K562 (cell line): ENCODE measurements at regions not wholly inside any gene's neighbourhood (a gene's known extent, or its start where the extent isn't known, plus 50 kb on each side); places are given as distances from the start of the nearest gene placed in this dataset.
A peak's percentile ranks its signal among the peaks of the same experiment; 100 is the strongest.

ENCODE experiments used
- ATAC-seq: fragments of 200-7000 bp; cut with Tn5 transposase; 3 replicates; pipeline ENCODE4 v1.9.1; 2020; ENCODE audit warnings: moderate library complexity
- BruUV-seq: library from RNA; stranded (reverse); fragments of 400-500 nt; replicated peaks from 2 replicates; lab custom pipeline; 2021; lab: Mats Ljungman, UMichigan
- CTCF ChIA-PET: fragments of 300-600 bp; formaldehyde crosslinking; extraction: SDS; loops from one replicate; lab custom pipeline; 2021; ENCODE audit warnings: low intra/inter-chr PET ratio; lab: Yijun Ruan, JAX
- POLR2A ChIA-PET: fragments of 300-600, 350-650 bp; sonication (Branson Sonifier 250); formaldehyde crosslinking; extraction: SDS; loops from one replicate; lab custom pipeline; 2021; ENCODE audit warnings: antibody characterized with exemption, inconsistent platforms; lab: Yijun Ruan, JAX
- DNase-seq, 4 experiments: peaks; one replicate each; pipeline versions ENCODE4 v3.0.0 to v3.0.0-alpha.2; 2011 to 2018; ENCODE audit warnings: low spot score in 3 of 4, mixed read lengths in 3 of 4; ENCODE audit errors: extremely low read depth in 1 of 4
- FAIRE-seq: peaks from 2 replicates; lab custom pipeline; 2011; peaks lifted over from hg19 to GRCh38; lab: Jason Lieb, UNC
- H2AFZ ChIP-seq: 2 replicates; pipeline ENCODE4 v1.6.0; 2011; ENCODE audit warnings: low read depth, low read length, control low read depth, inconsistent platforms
- H3K27ac ChIP-seq: fragments of 200-600 bp; 3 replicates; pipeline ENCODE4 v1.8.0; 2011; ENCODE audit warnings: low read depth, mild to moderate bottlenecking, control low read depth, inconsistent platforms, low read length, moderate library complexity, mixed read lengths; ENCODE audit errors: extremely low read depth
- H3K27me3 ChIP-seq, 2 experiments: fragments of 300-600 bp in 1 of 2; 2 replicates in 1 of 2; 3 replicates in 1 of 2; pipeline versions ENCODE4 v1.6.0 to v1.8.0; 2011; ENCODE audit warnings: inconsistent platforms in 2 of 2, low read length in 2 of 2, mild to moderate bottlenecking in 1 of 2, mixed read lengths in 1 of 2, moderate library complexity in 1 of 2; ENCODE audit not compliant: control insufficient read depth in 2 of 2, insufficient read depth in 2 of 2
- H3K36me3 ChIP-seq: fragments of 300-600 bp; 3 replicates; pipeline ENCODE4 v1.8.0; 2011; ENCODE audit warnings: mild to moderate bottlenecking, low read length, inconsistent platforms; ENCODE audit not compliant: control insufficient read depth, insufficient read depth
- H3K4me1 ChIP-seq, 2 experiments: fragments of 200-600 bp in 1 of 2; replicated peaks in 1 of 2; 2 replicates in 1 of 2; 3 replicates in 1 of 2; pipeline versions ENCODE4 v1.5.1 to v1.8.0; 2011; ENCODE audit warnings: inconsistent platforms in 2 of 2, low read length in 2 of 2, mild to moderate bottlenecking in 1 of 2, mixed read lengths in 1 of 2, moderate library complexity in 1 of 2; ENCODE audit not compliant: control insufficient read depth in 2 of 2, insufficient read depth in 2 of 2
- H3K4me2 ChIP-seq: 2 replicates; pipeline ENCODE4 v1.6.1; 2011; ENCODE audit warnings: low read length, control low read depth, inconsistent platforms, mixed read lengths; ENCODE audit not compliant: insufficient read depth
- H3K4me3 ChIP-seq: fragments of 200-600 bp; sonication (generic), shearing (Covaris generic); 2 replicates; pipeline ENCODE4 v1.5.1; 2016; ENCODE audit warnings: control low read depth, inconsistent platforms
- H3K79me2 ChIP-seq: fragments of 200-600 bp; 3 replicates; pipeline ENCODE4 v1.8.0; 2011; ENCODE audit warnings: low read length, inconsistent platforms; ENCODE audit not compliant: control insufficient read depth, insufficient read depth
- H3K9ac ChIP-seq, 2 experiments: 2 replicates each; pipeline versions ENCODE4 v1.6.0 to v1.6.1; 2011; ENCODE audit warnings: low read depth in 2 of 2, low read length in 2 of 2, control low read depth in 1 of 2, inconsistent platforms in 1 of 2, mild to moderate bottlenecking in 1 of 2, mixed read lengths in 1 of 2; ENCODE audit not compliant: insufficient read depth in 1 of 2
- H3K9me1 ChIP-seq: one replicate; pipeline ENCODE4 v1.6.0; 2011; ENCODE audit warnings: inconsistent platforms, mild to moderate bottlenecking, low read length, moderate library complexity; ENCODE audit not compliant: control insufficient read depth, insufficient read depth
- H3K9me3 ChIP-seq: replicated peaks from 2 replicates; pipeline ENCODE4 v1.5.1; 2011; ENCODE audit warnings: low read depth, low read length, inconsistent platforms; ENCODE audit not compliant: control insufficient read depth, insufficient read depth
- H4K20me1 ChIP-seq: replicated peaks from 2 replicates; pipeline ENCODE4 v1.6.1; 2011; ENCODE audit warnings: low read length, inconsistent platforms, mixed read lengths; ENCODE audit not compliant: control insufficient read depth, insufficient read depth
- BCOR ChIP-seq: fragments of 450-650 bp; IDR thresholded peaks from 2 replicates; pipeline ENCODE4 v1.6.1; 2016
- C11orf30 ChIP-seq: fragments of 450-650 bp; IDR thresholded peaks from 2 replicates; pipeline ENCODE4 v1.6.1; 2016; ENCODE audit warnings: low read depth, mild to moderate bottlenecking
- HNRNPK ChIP-seq: fragments of 200-400 bp; formaldehyde crosslinking; IDR thresholded peaks from one replicate; pipeline ENCODE4 v1.6.1; 2018; ENCODE audit warnings: mild to moderate bottlenecking, low read depth, low read length; ENCODE audit not compliant: poor library complexity, severe bottlenecking
- MAFF ChIP-seq: IDR thresholded peaks from 2 replicates; pipeline ENCODE4 v1.6.1; 2012; ENCODE audit warnings: low read length, improper control_type of control experiment
- MAFG ChIP-seq: fragments of 450-650 bp; conservative IDR thresholded peaks from 2 replicates; pipeline ENCODE4 v1.6.1; 2016; ENCODE audit warnings: missing genetic modification characterization, missing compliant biosample characterization
- MAFK ChIP-seq: IDR thresholded peaks from 2 replicates; pipeline ENCODE4 v1.6.1; 2011; ENCODE audit warnings: low read length, improper control_type of control experiment
- NFXL1 ChIP-seq: fragments of 450-650 bp; formaldehyde crosslinking; IDR thresholded peaks from 2 replicates; pipeline ENCODE4 v1.4.0; 2021; ENCODE audit warnings: mild to moderate bottlenecking
- RUNX1 ChIP-seq: sonication (generic); IDR thresholded peaks from 2 replicates; pipeline ENCODE4 v1.6.1; 2016; ENCODE audit warnings: antibody characterized with exemption, low read depth
- ZNF133 ChIP-seq: fragments of 250-450 bp; sonication (Bioruptor Pico); IDR thresholded peaks from 2 replicates; pipeline ENCODE4 v1.4.0; 2020; ENCODE audit warnings: mild to moderate bottlenecking
- ZNF184 ChIP-seq: sonication (generic); formaldehyde crosslinking; IDR thresholded peaks from 2 replicates; pipeline ENCODE4 v1.5.0; 2020; ENCODE audit warnings: missing genetic modification reagents
- ZNF316 ChIP-seq: fragments of 450-650 bp; IDR thresholded peaks from 2 replicates; pipeline ENCODE4 v1.6.1; 2016
- WGBS: fragments of 100-300 bp; shearing (Covaris generic); methylation state at CpG from one replicate; pipeline ENCODE4 v1.1.6; 2016; ENCODE audit warnings: low coverage, mixed read lengths; ENCODE audit not compliant: insufficient coverage; ENCODE audit errors: missing lambda C conversion rate; 5-methylcytosine and 5-hydroxymethylcytosine counted together
- in situ Hi-C: fragments of 300-500 bp; cut with MboI; formaldehyde crosslinking; loops from 4 replicates; pipeline ENCODE4 v1.15.0; 2018; ENCODE audit warnings: inconsistent platforms, mixed read lengths
- intact Hi-C: fragments of 100-400 bp; cut with micrococcal nuclease; formaldehyde crosslinking; loops from 2 replicates; pipeline ENCODE4 v1.14.2; 2022
- TF ChIP-seq, protein P1 (sequence below): fragments of 250-450 bp; sonication (Bioruptor Pico); IDR thresholded peaks from 2 replicates; pipeline ENCODE4 v1.5.0; 2022; ENCODE audit warnings: mild to moderate bottlenecking

GRCh38 chr12:73307260-73307659, 1035.1 kb downstream of the TRHDE start:
- in situ Hi-C loops = no loop called here

More at GRCh38 chr12:73307260-73307659, 1035.1 kb downstream of the TRHDE start:
- no peaks in the 10 kb centered on the region for H3K79me2 ChIP-seq
- no peaks in the 10 kb centered on the region for H3K4me1 ChIP-seq
- no peaks in the 10 kb centered on the region for H3K27me3 ChIP-seq
- FAIRE-seq (no peak), ATAC-seq (no peak), DNase-seq (no peak)
- no peak overlapping the region for H3K4me2 ChIP-seq
- H3K27ac ChIP-seq = no peak overlapping the region
- no peak overlapping the region for H2AFZ ChIP-seq
- WGBS = 0% methylated on average over 2 of the region's 2 CpGs
- intact Hi-C loops = no loop called here
- POLR2A ChIA-PET = no interaction called here
- H3K9me1 ChIP-seq = no peaks in the 10 kb centered on the region
- TF ChIP-seq BCOR = no peak
- peak; percentile 36; the same call in 1 of the 2 replicates for TF ChIP-seq C11orf30
- TF ChIP-seq NFXL1 (CRISPR knock-in tag) = no peak
- no peak for TF ChIP-seq ZNF133 (CRISPR knock-in tag)
- TF ChIP-seq MAFG (tag) = peak; percentile 21; the same call in 1 of the 2 replicates
- TF ChIP-seq ZNF184 = no peak
- TF ChIP-seq MAFK = peak; percentile 28; the same call in 1 of the 2 replicates
- no peak for TF ChIP-seq HNRNPK
- TF ChIP-seq ZNF316 = peak; percentile 55
- TF ChIP-seq RUNX1 = no peak
- TF ChIP-seq, protein P1, sequence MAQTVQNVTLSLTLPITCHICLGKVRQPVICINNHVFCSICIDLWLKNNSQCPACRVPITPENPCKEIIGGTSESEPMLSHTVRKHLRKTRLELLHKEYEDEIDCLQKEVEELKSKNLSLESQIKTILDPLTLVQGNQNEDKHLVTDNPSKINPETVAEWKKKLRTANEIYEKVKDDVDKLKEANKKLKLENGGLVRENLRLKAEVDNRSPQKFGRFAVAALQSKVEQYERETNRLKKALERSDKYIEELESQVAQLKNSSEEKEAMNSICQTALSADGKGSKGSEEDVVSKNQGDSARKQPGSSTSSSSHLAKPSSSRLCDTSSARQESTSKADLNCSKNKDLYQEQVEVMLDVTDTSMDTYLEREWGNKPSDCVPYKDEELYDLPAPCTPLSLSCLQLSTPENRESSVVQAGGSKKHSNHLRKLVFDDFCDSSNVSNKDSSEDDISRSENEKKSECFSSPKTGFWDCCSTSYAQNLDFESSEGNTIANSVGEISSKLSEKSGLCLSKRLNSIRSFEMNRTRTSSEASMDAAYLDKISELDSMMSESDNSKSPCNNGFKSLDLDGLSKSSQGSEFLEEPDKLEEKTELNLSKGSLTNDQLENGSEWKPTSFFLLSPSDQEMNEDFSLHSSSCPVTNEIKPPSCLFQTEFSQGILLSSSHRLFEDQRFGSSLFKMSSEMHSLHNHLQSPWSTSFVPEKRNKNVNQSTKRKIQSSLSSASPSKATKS = no peak
- 0 out of 2 replicates have a peak, but pooled peaks have one; percentile 16 for TF ChIP-seq MAFF
- H3K9ac ChIP-seq = no peak overlapping the region
- H3K4me3 ChIP-seq = no peak overlapping the region
- H3K36me3 ChIP-seq = no peaks in the 10 kb centered on the region
- CTCF ChIA-PET = no interaction called here
- no peaks in the 10 kb centered on the region for H4K20me1 ChIP-seq
- no peaks in the 10 kb centered on the region for H3K9me3 ChIP-seq
- BruUV-seq = no TSS peak
